ENCODE measurements at regions not wholly inside any gene's neighbourhood (a gene's known extent, or its start where the extent isn't known, plus 50 kb on each side); places are given as distances from the start of the nearest gene placed in this dataset.

DNA sequence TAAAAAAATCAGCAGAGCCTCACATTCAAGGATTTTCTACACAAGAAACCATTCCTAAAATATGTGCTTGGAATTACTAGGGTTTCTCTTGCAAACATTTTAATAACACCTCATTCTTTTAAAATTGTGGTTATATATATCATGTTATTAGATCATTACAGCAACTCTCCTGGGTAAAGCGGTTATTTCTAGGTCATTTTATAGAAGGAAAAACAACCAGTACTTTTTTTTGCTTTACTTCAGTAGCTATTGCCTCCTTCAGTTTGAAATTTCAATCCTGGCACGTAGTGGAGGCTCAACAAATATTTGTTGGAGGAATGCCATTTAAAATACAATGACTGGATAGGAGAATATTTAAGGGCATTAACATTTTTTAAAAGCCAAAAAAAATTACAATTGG, 220.6 kb downstream of the CDRT15L2 start:
- no peak for DNase-seq (ENCODE audit: extremely low read depth in 1 of 4, low spot score in 3 of 4)
- POLR2A ChIA-PET = no interaction called here
- CTCF ChIA-PET (ENCODE audit: low intra/inter-chr PET ratio) = no interaction called here
- H3K4me3 ChIP-seq = no peak overlapping the region
- in situ Hi-C loops (cut with MboI) = no loop called here
- intact Hi-C loops (cut with micrococcal nuclease) = loop anchor here (5.0 kb wide), 1 partner anchor 192 kb away; no protein-coding TSS in a partner anchor
- no peak overlapping the region for H3K9ac ChIP-seq (ENCODE audit: insufficient read depth in 1 of 2, low read depth in 2 of 2, low read length in 2 of 2)
- no peaks in the 10 kb centered on the region for H3K9me1 ChIP-seq (ENCODE audit: control insufficient read depth, insufficient read depth, low read length)
- no peaks in the 10 kb centered on the region for H3K27me3 ChIP-seq (ENCODE audit: control insufficient read depth in 2 of 2, insufficient read depth in 2 of 2, low read length in 2 of 2)
- no peak overlapping the region for H3K27ac ChIP-seq (ENCODE audit: extremely low read depth, low read depth, low read length)
- no peaks in the 10 kb centered on the region for H3K4me1 ChIP-seq (replicated peaks in 1 of 2; ENCODE audit: control insufficient read depth in 2 of 2, insufficient read depth in 2 of 2, low read length in 2 of 2)
- no peaks in the 10 kb centered on the region for H3K79me2 ChIP-seq (ENCODE audit: control insufficient read depth, insufficient read depth, low read length)
- no peaks in the 10 kb centered on the region for H4K20me1 ChIP-seq (replicated peaks; ENCODE audit: control insufficient read depth, insufficient read depth, low read length)
- WGBS (ENCODE audit: insufficient coverage, low coverage, missing lambda C conversion rate) = 0% methylated on average over 2 of the region's 2 CpGs
- BruUV-seq (replicated peaks) = no TSS peak
- H3K4me2 ChIP-seq (ENCODE audit: insufficient read depth, low read length) = no peak overlapping the region
- FAIRE-seq = no peak
- no peak overlapping the region for H2AFZ ChIP-seq (ENCODE audit: low read depth, low read length)
- ATAC-seq = no peak
- no peaks in the 10 kb centered on the region for H3K9me3 ChIP-seq (replicated peaks; ENCODE audit: control insufficient read depth, insufficient read depth, low read depth, low read length)
- H3K36me3 ChIP-seq (ENCODE audit: control insufficient read depth, insufficient read depth, low read length) = no peaks in the 10 kb centered on the region
- TF ChIP-seq TAF15 (IDR thresholded peaks at IDR 0.05; ENCODE audit: low read depth, low read length) (no peak), ZNF324 (CRISPR knock-in tag; IDR thresholded peaks at IDR 0.05) (no peak), TCF7L2 (IDR thresholded peaks at IDR 0.05; ENCODE audit: low read depth, low read length) (no peak), KDM5B (IDR thresholded peaks at IDR 0.05; ENCODE audit: insufficient replicate concordance, low read depth, low read length) (no peak), CBX5 (IDR thresholded peaks at IDR 0.05; ENCODE audit: borderline replicate concordance, low read depth) (no peak), ZNF408 (CRISPR knock-in tag; IDR thresholded peaks at IDR 0.05; ENCODE audit: low read depth) (no peak), ESRRA (IDR thresholded peaks at IDR 0.05; ENCODE audit: borderline replicate concordance, low read depth) (no peak), MEF2A (IDR thresholded peaks at IDR 0.05; ENCODE audit: control insufficient read depth, low read depth, low read length) (no peak), ZNF354B (CRISPR knock-in tag; IDR thresholded peaks at IDR 0.05) (no peak), ESRRB (CRISPR knock-in tag; IDR thresholded peaks at IDR 0.05; ENCODE audit: borderline replicate concordance) (no peak)
- TF ChIP-seq, protein P1, sequence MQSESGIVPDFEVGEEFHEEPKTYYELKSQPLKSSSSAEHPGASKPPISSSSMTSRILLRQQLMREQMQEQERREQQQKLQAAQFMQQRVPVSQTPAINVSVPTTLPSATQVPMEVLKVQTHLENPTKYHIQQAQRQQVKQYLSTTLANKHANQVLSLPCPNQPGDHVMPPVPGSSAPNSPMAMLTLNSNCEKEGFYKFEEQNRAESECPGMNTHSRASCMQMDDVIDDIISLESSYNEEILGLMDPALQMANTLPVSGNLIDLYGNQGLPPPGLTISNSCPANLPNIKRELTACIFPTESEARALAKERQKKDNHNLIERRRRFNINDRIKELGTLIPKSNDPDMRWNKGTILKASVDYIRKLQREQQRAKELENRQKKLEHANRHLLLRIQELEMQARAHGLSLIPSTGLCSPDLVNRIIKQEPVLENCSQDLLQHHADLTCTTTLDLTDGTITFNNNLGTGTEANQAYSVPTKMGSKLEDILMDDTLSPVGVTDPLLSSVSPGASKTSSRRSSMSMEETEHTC (IDR thresholded peaks at IDR 0.05) = no peak
- TF ChIP-seq, protein P2, sequence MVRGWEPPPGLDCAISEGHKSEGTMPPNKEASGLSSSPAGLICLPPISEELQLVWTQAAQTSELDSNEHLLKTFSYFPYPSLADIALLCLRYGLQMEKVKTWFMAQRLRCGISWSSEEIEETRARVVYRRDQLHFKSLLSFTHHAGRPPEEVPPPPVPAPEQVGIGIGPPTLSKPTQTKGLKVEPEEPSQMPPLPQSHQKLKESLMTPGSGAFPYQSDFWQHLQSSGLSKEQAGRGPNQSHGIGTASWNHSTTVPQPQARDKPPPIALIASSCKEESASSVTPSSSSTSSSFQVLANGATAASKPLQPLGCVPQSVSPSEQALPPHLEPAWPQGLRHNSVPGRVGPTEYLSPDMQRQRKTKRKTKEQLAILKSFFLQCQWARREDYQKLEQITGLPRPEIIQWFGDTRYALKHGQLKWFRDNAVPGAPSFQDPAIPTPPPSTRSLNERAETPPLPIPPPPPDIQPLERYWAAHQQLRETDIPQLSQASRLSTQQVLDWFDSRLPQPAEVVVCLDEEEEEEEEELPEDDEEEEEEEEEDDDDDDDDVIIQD (CRISPR knock-in tag; IDR thresholded peaks at IDR 0.05) = no peak
- TF ChIP-seq, protein P3, sequence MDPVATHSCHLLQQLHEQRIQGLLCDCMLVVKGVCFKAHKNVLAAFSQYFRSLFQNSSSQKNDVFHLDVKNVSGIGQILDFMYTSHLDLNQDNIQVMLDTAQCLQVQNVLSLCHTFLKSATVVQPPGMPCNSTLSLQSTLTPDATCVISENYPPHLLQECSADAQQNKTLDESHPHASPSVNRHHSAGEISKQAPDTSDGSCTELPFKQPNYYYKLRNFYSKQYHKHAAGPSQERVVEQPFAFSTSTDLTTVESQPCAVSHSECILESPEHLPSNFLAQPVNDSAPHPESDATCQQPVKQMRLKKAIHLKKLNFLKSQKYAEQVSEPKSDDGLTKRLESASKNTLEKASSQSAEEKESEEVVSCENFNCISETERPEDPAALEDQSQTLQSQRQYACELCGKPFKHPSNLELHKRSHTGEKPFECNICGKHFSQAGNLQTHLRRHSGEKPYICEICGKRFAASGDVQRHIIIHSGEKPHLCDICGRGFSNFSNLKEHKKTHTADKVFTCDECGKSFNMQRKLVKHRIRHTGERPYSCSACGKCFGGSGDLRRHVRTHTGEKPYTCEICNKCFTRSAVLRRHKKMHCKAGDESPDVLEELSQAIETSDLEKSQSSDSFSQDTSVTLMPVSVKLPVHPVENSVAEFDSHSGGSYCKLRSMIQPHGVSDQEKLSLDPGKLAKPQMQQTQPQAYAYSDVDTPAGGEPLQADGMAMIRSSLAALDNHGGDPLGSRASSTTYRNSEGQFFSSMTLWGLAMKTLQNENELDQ (CRISPR knock-in tag; IDR thresholded peaks at IDR 0.05; ENCODE audit: borderline replicate concordance) = no peak
- TF ChIP-seq, protein P4, sequence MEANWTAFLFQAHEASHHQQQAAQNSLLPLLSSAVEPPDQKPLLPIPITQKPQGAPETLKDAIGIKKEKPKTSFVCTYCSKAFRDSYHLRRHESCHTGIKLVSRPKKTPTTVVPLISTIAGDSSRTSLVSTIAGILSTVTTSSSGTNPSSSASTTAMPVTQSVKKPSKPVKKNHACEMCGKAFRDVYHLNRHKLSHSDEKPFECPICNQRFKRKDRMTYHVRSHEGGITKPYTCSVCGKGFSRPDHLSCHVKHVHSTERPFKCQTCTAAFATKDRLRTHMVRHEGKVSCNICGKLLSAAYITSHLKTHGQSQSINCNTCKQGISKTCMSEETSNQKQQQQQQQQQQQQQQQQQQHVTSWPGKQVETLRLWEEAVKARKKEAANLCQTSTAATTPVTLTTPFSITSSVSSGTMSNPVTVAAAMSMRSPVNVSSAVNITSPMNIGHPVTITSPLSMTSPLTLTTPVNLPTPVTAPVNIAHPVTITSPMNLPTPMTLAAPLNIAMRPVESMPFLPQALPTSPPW (CRISPR knock-in tag; IDR thresholded peaks at IDR 0.05) = no peak
